HL-60 (cell line): ENCODE measurements at regions not wholly inside any gene's neighbourhood (a gene's known extent, or its start where the extent isn't known, plus 50 kb on each side); places are given as distances from the start of the nearest gene placed in this dataset.

Experiments
- DNase-seq, 2 experiments: peaks; one replicate each; pipeline ENCODE4 v3.0.0-alpha.2; 2010 to 2020; ENCODE audit warnings: low read depth in 1 of 2, low spot score in 1 of 2
- H3K27ac ChIP-seq: fragments of 250-450 bp; sonication (Bioruptor Pico); replicated peaks from 2 replicates; pipeline ENCODE4 v1.5.1; 2020; ENCODE audit warnings: mild to moderate bottlenecking, moderate library complexity
- H3K27me3 ChIP-seq: fragments of 250-450 bp; sonication (Bioruptor Pico); 2 replicates; pipeline ENCODE4 v1.5.1; 2021; ENCODE audit warnings: mild to moderate bottlenecking, moderate library complexity; ENCODE audit not compliant: insufficient read depth, poor library complexity, severe bottlenecking
- H3K4me3 ChIP-seq: replicated peaks from 2 replicates; pipeline ENCODE4 v1.5.1; 2011; ENCODE audit warnings: mild to moderate bottlenecking, control low read depth, low read length; ENCODE audit not compliant: insufficient read depth
- GABPA ChIP-seq: IDR thresholded peaks from 2 replicates; pipeline ENCODE4 v1.6.1; 2012; ENCODE audit warnings: low read depth
- POLR2AphosphoS5 ChIP-seq: IDR thresholded peaks from 2 replicates; pipeline ENCODE4 v1.6.1; 2012; ENCODE audit warnings: low read depth
- SPI1 ChIP-seq: IDR thresholded peaks from 2 replicates; pipeline ENCODE4 v1.6.1; 2012; ENCODE audit warnings: low read depth, mild to moderate bottlenecking, borderline replicate concordance
- TF ChIP-seq, protein P1 (sequence below): IDR thresholded peaks from 2 replicates; pipeline ENCODE4 v1.6.1; 2012; ENCODE audit warnings: low read depth; ENCODE audit not compliant: insufficient replicate concordance
- TF ChIP-seq, protein P2 (sequence below): IDR thresholded peaks from one replicate; pipeline ENCODE4 v1.5.1; 2011; ENCODE audit warnings: low read length, control low read depth, inconsistent platforms; ENCODE audit not compliant: insufficient read depth

DNA sequence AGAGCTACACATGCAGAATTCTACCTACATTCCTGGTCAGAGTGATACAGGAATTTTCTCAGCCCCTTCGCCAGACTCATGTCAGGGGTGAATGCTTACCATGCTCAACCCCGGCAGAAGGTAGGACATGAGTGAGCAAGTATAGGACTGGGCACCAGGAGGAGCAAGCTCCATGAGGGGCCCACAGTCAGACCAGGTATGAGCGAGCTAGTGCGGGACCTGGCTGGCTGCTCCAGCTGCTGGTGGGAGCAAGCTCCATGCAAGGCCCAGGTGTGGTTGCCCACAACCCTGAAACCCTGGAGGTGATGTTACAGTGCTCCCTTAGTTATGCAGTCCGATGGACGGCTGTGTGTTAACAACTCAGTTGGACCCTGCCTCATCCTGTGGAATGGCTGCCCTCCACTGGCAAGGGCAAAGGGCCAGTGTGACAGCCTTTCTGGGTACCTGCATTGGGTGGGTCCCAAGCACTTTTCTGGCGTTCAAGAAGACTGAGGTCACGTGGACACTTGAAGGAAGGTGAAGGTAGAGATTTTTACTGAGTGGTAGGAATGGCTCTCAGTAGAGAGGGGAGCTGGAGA is 503.5 kb upstream of the CITED2 start:
- no peak for DNase-seq
- no peak overlapping the region for H3K4me3 ChIP-seq
- H3K27ac ChIP-seq, result no peak overlapping the region
- no peaks in the 10 kb centered on the region for H3K27me3 ChIP-seq
- TF ChIP-seq GABPA (no peak), SPI1 (no peak), POLR2AphosphoS5 (no peak)
- TF ChIP-seq, protein P1, sequence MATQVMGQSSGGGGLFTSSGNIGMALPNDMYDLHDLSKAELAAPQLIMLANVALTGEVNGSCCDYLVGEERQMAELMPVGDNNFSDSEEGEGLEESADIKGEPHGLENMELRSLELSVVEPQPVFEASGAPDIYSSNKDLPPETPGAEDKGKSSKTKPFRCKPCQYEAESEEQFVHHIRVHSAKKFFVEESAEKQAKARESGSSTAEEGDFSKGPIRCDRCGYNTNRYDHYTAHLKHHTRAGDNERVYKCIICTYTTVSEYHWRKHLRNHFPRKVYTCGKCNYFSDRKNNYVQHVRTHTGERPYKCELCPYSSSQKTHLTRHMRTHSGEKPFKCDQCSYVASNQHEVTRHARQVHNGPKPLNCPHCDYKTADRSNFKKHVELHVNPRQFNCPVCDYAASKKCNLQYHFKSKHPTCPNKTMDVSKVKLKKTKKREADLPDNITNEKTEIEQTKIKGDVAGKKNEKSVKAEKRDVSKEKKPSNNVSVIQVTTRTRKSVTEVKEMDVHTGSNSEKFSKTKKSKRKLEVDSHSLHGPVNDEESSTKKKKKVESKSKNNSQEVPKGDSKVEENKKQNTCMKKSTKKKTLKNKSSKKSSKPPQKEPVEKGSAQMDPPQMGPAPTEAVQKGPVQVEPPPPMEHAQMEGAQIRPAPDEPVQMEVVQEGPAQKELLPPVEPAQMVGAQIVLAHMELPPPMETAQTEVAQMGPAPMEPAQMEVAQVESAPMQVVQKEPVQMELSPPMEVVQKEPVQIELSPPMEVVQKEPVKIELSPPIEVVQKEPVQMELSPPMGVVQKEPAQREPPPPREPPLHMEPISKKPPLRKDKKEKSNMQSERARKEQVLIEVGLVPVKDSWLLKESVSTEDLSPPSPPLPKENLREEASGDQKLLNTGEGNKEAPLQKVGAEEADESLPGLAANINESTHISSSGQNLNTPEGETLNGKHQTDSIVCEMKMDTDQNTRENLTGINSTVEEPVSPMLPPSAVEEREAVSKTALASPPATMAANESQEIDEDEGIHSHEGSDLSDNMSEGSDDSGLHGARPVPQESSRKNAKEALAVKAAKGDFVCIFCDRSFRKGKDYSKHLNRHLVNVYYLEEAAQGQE, result no peak
- TF ChIP-seq, protein P2, sequence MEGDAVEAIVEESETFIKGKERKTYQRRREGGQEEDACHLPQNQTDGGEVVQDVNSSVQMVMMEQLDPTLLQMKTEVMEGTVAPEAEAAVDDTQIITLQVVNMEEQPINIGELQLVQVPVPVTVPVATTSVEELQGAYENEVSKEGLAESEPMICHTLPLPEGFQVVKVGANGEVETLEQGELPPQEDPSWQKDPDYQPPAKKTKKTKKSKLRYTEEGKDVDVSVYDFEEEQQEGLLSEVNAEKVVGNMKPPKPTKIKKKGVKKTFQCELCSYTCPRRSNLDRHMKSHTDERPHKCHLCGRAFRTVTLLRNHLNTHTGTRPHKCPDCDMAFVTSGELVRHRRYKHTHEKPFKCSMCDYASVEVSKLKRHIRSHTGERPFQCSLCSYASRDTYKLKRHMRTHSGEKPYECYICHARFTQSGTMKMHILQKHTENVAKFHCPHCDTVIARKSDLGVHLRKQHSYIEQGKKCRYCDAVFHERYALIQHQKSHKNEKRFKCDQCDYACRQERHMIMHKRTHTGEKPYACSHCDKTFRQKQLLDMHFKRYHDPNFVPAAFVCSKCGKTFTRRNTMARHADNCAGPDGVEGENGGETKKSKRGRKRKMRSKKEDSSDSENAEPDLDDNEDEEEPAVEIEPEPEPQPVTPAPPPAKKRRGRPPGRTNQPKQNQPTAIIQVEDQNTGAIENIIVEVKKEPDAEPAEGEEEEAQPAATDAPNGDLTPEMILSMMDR, result no peak

DNA sequence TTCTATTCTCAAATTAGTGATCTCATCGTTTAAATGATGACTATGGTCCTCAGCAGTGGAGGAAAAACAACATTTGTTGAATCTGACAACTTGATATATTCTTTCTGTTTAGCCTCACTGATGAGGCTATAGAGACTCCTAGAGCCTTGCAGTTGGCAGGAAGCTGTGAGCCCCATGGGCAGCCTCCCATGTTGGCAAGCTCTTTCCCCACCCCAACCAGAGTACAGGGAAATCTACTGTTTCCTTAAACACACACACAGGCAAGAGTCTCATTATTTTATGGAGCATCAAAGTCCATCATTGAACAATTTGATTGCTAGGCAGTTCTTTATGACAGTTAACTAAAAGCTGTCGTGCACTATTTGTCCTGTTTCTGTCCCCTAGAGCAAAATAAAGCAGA is 498.2 kb upstream of the CITED2 start:
- Histone ChIP-seq H3K27me3 (no peaks in the 10 kb centered on the region), H3K27ac (peak overlapping the region; percentile 47), H3K4me3 (no peak overlapping the region)
- peak in 1 of 2 experiments; percentile 15 for DNase-seq
- TF ChIP-seq, protein P1, result no peak
- TF ChIP-seq POLR2AphosphoS5 (no peak), GABPA (no peak), SPI1 (no peak)
- TF ChIP-seq, protein P2, result no peak

DNA sequence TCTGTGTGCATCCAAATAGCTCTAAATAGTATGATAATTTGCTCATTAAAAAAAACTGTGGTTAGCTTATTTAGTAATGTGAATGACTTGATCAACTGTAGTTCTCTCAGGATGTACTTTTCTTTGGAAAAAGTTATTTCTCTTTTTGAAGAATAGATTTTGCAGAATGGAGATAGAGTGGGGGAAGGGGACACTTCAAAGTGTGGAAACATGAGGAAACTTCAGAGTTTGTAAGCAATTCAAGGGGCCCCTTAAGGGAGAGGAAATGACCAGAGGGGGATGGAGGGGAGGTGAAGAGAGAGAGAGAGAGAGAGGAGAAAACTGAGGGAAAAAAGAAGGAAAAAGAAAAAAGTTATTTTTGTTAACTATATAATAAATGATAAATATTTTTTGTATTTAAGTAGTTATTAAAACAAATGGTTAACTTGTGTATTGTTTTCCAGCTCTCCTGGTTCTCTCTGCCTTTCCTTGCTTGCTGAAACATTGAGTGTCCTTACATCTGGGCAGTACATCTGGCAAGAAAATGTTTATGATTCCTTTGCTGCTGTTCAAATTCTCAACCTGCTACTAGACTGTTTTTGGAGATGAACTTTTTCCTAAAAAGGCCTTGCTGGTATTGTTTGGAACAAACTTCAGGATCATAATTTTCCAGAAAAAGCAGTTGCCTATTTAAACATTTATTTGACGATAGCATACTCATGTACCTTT is 497.5 kb upstream of the CITED2 start:
- Histone ChIP-seq H3K4me3 (no peak overlapping the region), H3K27me3 (no peaks in the 10 kb centered on the region), H3K27ac (peak overlapping the region; percentile 47)
- DNase-seq, result peak in 1 of 2 experiments; percentile 41
- TF ChIP-seq, protein P2, result no peak
- no peak for TF ChIP-seq SPI1
- TF ChIP-seq GABPA, result no peak
- TF ChIP-seq, protein P1, result no peak
